ENCODE measurements at regions not wholly inside any gene's neighbourhood (a gene's known extent, or its start where the extent isn't known, plus 50 kb on each side); places are given as distances from the start of the nearest gene placed in this dataset.
A peak's percentile ranks its signal among the peaks of the same experiment; 100 is the strongest.

GRCh38 chr9:85117831-85118230, 448.3 kb downstream of the NTRK2 start:
- H3K27me3 ChIP-seq (ENCODE audit: control insufficient read depth, extremely low read depth, insufficient read depth, low read length) = no peaks in the 10 kb centered on the region
- no peak overlapping the region for H3K9ac ChIP-seq (ENCODE audit: control insufficient read depth, extremely low read depth, insufficient read depth, low read length)
- H3K4me3 ChIP-seq (ENCODE audit: control insufficient read depth in 2 of 3, extremely low read depth in 1 of 3, insufficient read depth in 2 of 3, low read depth in 1 of 3, low read length in 3 of 3) = no peak overlapping the region
- FAIRE-seq (peak; percentile 43), DNase-seq (ENCODE audit: low read depth, low spot score) (no peak)
- H2AFZ ChIP-seq (ENCODE audit: control insufficient read depth, low read length) = no peak overlapping the region
- no peaks in the 10 kb centered on the region for H3K36me3 ChIP-seq (ENCODE audit: control insufficient read depth in 2 of 2, extremely low read depth in 1 of 2, insufficient read depth in 2 of 2, low read length in 2 of 2)
- H3K4me1 ChIP-seq (ENCODE audit: control insufficient read depth, extremely low read depth, insufficient read depth, low read length) = peaks cover 35% of the 10 kb centered on the region
- no peak overlapping the region for H3K27ac ChIP-seq (ENCODE audit: control insufficient read depth, insufficient read depth, low read length)
- H4K20me1 ChIP-seq (ENCODE audit: control insufficient read depth, extremely low read depth, insufficient read depth, low read length) = no peaks in the 10 kb centered on the region
- no peak overlapping the region for H3K4me2 ChIP-seq (ENCODE audit: control insufficient read depth, extremely low read depth, insufficient read depth, low read depth, low read length)
- dilution Hi-C loops (cut with MboI; ENCODE audit: extremely low pct_ligation_motif_present, low sequenced_read_pairs) = no loop called here
- no peaks in the 10 kb centered on the region for H3K79me2 ChIP-seq (ENCODE audit: control insufficient read depth, insufficient read depth, low read length)
- no peaks in the 10 kb centered on the region for H3K9me1 ChIP-seq (ENCODE audit: control insufficient read depth, extremely low read depth, insufficient read depth, low read length)
- H3K9me3 ChIP-seq (ENCODE audit: control insufficient read depth, low read depth, low read length) = no peaks in the 10 kb centered on the region
- TF ChIP-seq CTCF (optimal IDR thresholded peaks at IDR 0.05 in 1 of 3, IDR thresholded peaks at IDR 0.05 in 1 of 3, conservative IDR thresholded peaks at IDR 0.05 in 1 of 3; ENCODE audit: extremely low read depth in 1 of 3, insufficient read depth in 2 of 3, low read length in 3 of 3) (no peak), EZH2 (IDR thresholded peaks at IDR 0.05; ENCODE audit: low read length) (no peak)

GRCh38 chr9:85115473-85115872, 445.9 kb downstream of the NTRK2 start:
- peak; percentile 44 for DNase-seq (ENCODE audit: low read depth, low spot score)
- no peak overlapping the region for H3K27ac ChIP-seq (ENCODE audit: control insufficient read depth, insufficient read depth, low read length)
- H3K36me3 ChIP-seq (ENCODE audit: control insufficient read depth in 2 of 2, extremely low read depth in 1 of 2, insufficient read depth in 2 of 2, low read length in 2 of 2) = no peaks in the 10 kb centered on the region
- peaks cover 35% of the 10 kb centered on the region for H3K4me1 ChIP-seq (ENCODE audit: control insufficient read depth, extremely low read depth, insufficient read depth, low read length)
- FAIRE-seq = no peak
- no peaks in the 10 kb centered on the region for H3K9me3 ChIP-seq (ENCODE audit: control insufficient read depth, low read depth, low read length)
- peak overlapping the region; percentile 11 for H3K4me2 ChIP-seq (ENCODE audit: control insufficient read depth, extremely low read depth, insufficient read depth, low read depth, low read length)
- H3K4me3 ChIP-seq (ENCODE audit: control insufficient read depth in 2 of 3, extremely low read depth in 1 of 3, insufficient read depth in 2 of 3, low read depth in 1 of 3, low read length in 3 of 3) = no peak overlapping the region
- no peaks in the 10 kb centered on the region for H4K20me1 ChIP-seq (ENCODE audit: control insufficient read depth, extremely low read depth, insufficient read depth, low read length)
- dilution Hi-C loops (cut with MboI; ENCODE audit: extremely low pct_ligation_motif_present, low sequenced_read_pairs) = no loop called here
- no peak for TF ChIP-seq CTCF (optimal IDR thresholded peaks at IDR 0.05 in 1 of 3, IDR thresholded peaks at IDR 0.05 in 1 of 3, conservative IDR thresholded peaks at IDR 0.05 in 1 of 3; ENCODE audit: extremely low read depth in 1 of 3, insufficient read depth in 2 of 3, low read length in 3 of 3)
- TF ChIP-seq EZH2 (IDR thresholded peaks at IDR 0.05; ENCODE audit: low read length) = no peak
- H3K9ac ChIP-seq (ENCODE audit: control insufficient read depth, extremely low read depth, insufficient read depth, low read length) = no peak overlapping the region
- H3K27me3 ChIP-seq (ENCODE audit: control insufficient read depth, extremely low read depth, insufficient read depth, low read length) = no peaks in the 10 kb centered on the region
- no peaks in the 10 kb centered on the region for H3K79me2 ChIP-seq (ENCODE audit: control insufficient read depth, insufficient read depth, low read length)
- no peaks in the 10 kb centered on the region for H3K9me1 ChIP-seq (ENCODE audit: control insufficient read depth, extremely low read depth, insufficient read depth, low read length)
- H2AFZ ChIP-seq (ENCODE audit: control insufficient read depth, low read length) = no peak overlapping the region
